Endothelial cell of umbilical vein (primary cell): ENCODE measurements at regions not wholly inside any gene's neighbourhood (a gene's known extent, or its start where the extent isn't known, plus 50 kb on each side); places are given as distances from the start of the nearest gene placed in this dataset.

Experiments used
- EZH2 ChIP-seq: IDR thresholded peaks from 2 replicates; pipeline ENCODE4 v1.6.1; 2012; ENCODE audit warnings: borderline replicate concordance, low read depth, mild to moderate bottlenecking, moderate library complexity, low read length, inconsistent platforms; ENCODE audit not compliant: severe bottlenecking
- FOS ChIP-seq: IDR thresholded peaks from 2 replicates; pipeline ENCODE4 v1.6.1; 2011; ENCODE audit warnings: mild to moderate bottlenecking, low read length, moderate library complexity, borderline replicate concordance; ENCODE audit not compliant: insufficient read depth
- GATA2 ChIP-seq: IDR thresholded peaks from 2 replicates; pipeline ENCODE4 v1.7.0; 2011; ENCODE audit warnings: low read depth, mild to moderate bottlenecking, moderate library complexity, mixed read lengths, low read length; ENCODE audit not compliant: insufficient read length, insufficient read depth
- MYC ChIP-seq: IDR thresholded peaks from one replicate; pipeline ENCODE4 v1.6.1; 2011; ENCODE audit warnings: mild to moderate bottlenecking, low read depth, low read length
- POLR2A ChIP-seq: IDR thresholded peaks from 2 replicates; pipeline ENCODE4 v1.6.1; 2012; ENCODE audit warnings: low read depth, mild to moderate bottlenecking, control low read depth, low read length
- POLR2AphosphoS5 ChIP-seq: IDR thresholded peaks from 2 replicates; pipeline ENCODE4 v1.6.1; 2012; ENCODE audit warnings: low read depth, mild to moderate bottlenecking, control low read depth, low read length, moderate library complexity; ENCODE audit not compliant: insufficient read depth
- TF ChIP-seq, protein P1 (sequence below), 2 donors: IDR thresholded peaks; 1 replicate in 1 of 2; 2 replicates in 1 of 2; pipeline ENCODE4 v1.5.1; 2011; ENCODE audit warnings: low read length in 2 of 2, mild to moderate bottlenecking in 2 of 2, moderate library complexity in 2 of 2, control low read depth in 1 of 2, inconsistent platforms in 1 of 2, low read depth in 1 of 2; ENCODE audit not compliant: insufficient read depth in 1 of 2; ENCODE audit errors: extremely low read depth in 1 of 2
- TF ChIP-seq, protein P2 (sequence below): IDR thresholded peaks from 2 replicates; pipeline ENCODE4 v1.6.1; 2011; ENCODE audit not compliant: insufficient read depth, insufficient read length

DNA sequence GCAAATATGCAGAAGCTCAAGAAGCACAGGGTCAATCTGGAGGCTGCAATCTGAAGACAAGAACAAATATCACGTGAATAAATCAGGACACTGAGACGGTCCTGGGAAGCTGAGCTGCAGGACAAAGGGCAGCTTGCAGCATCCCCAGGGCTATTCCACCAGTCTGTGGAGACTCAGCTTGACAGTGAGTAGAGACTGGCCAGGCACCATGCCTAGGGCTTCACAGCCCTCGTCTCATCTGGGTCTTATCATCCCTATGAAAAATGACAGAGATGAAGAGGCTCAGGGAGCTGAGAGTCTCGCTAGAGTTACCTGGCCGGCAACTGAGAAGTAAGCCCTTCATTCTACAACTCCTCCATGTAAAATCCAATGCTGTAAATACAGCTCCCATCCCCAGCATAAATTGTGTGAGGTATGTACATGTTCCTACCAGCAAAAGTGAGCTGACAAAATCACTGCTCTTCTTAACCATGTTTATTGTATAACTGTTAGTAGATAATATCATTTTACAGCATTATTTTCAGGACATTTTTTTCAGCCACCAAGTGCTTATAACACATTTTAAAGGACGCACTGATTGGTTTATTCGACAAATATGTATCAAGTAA, 186.6 kb upstream of the IGFBP3 start:
- TF ChIP-seq, protein P1, sequence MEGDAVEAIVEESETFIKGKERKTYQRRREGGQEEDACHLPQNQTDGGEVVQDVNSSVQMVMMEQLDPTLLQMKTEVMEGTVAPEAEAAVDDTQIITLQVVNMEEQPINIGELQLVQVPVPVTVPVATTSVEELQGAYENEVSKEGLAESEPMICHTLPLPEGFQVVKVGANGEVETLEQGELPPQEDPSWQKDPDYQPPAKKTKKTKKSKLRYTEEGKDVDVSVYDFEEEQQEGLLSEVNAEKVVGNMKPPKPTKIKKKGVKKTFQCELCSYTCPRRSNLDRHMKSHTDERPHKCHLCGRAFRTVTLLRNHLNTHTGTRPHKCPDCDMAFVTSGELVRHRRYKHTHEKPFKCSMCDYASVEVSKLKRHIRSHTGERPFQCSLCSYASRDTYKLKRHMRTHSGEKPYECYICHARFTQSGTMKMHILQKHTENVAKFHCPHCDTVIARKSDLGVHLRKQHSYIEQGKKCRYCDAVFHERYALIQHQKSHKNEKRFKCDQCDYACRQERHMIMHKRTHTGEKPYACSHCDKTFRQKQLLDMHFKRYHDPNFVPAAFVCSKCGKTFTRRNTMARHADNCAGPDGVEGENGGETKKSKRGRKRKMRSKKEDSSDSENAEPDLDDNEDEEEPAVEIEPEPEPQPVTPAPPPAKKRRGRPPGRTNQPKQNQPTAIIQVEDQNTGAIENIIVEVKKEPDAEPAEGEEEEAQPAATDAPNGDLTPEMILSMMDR (IDR thresholded peaks at IDR 0.05; ENCODE audit: extremely low read depth in 1 of 2, insufficient read depth in 1 of 2, low read depth in 1 of 2, low read length in 2 of 2), result no peak
- no peak for TF ChIP-seq EZH2
- TF ChIP-seq POLR2AphosphoS5, result no peak
- no peak for TF ChIP-seq POLR2A
- no peak for TF ChIP-seq GATA2
- TF ChIP-seq, protein P2, sequence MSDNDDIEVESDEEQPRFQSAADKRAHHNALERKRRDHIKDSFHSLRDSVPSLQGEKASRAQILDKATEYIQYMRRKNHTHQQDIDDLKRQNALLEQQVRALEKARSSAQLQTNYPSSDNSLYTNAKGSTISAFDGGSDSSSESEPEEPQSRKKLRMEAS, result no peak
- no peak for TF ChIP-seq FOS
- TF ChIP-seq MYC, result no peak
